Cardiac muscle cell (in vitro differentiated cells and primary cell): ENCODE measurements at regions not wholly inside any gene's neighbourhood (a gene's known extent, or its start where the extent isn't known, plus 50 kb on each side); places are given as distances from the start of the nearest gene placed in this dataset.
"Not testable (repeated sequence)": the region's sequence is repeated elsewhere in the genome, so short reads cannot be mapped to it uniquely, and the experiment has no call there.

Experiments
- DNase-seq, 2 donors: peaks; one replicate each; pipeline versions ENCODE4 v3.0.0 to v3.0.0-alpha.2; 2010 to 2017; ENCODE audit warnings: low read depth in 1 of 2, low spot score in 1 of 2
- H3K27ac ChIP-seq: fragments of 200-600 bp; sonication (generic); 2 replicates; pipeline ENCODE4 v1.5.1; 2016
- H3K27me3 ChIP-seq: fragments of 200-600 bp; sonication (generic); 2 replicates; pipeline ENCODE4 v1.6.0; 2016; ENCODE audit warnings: control low read depth
- H3K36me3 ChIP-seq: fragments of 200-600 bp; sonication (generic); 2 replicates; pipeline ENCODE4 v1.5.1; 2016; ENCODE audit warnings: control low read depth
- H3K4me1 ChIP-seq: fragments of 200-600 bp; sonication (generic); 2 replicates; pipeline ENCODE4 v1.8.1; 2017; ENCODE audit warnings: low read depth, mild to moderate bottlenecking, mixed run types
- H3K4me3 ChIP-seq: fragments of 200-600 bp; sonication (generic); 2 replicates; pipeline ENCODE4 v1.5.1; 2016; ENCODE audit warnings: mild to moderate bottlenecking
- H3K9me3 ChIP-seq: fragments of 200-600 bp; sonication (generic); 2 replicates; pipeline ENCODE4 v1.5.1; 2017; ENCODE audit warnings: low read depth, mild to moderate bottlenecking, control low read depth
- CTCF ChIP-seq: IDR thresholded peaks from 2 replicates; pipeline ENCODE4 v1.5.1; 2012; ENCODE audit warnings: low read depth, mild to moderate bottlenecking, low read length

GRCh38 chr6:67493682-67494081 is 1141.4 kb upstream of the ADGRB3 start:
- Histone ChIP-seq H3K4me1 (no peaks in the 10 kb centered on the region), H3K36me3 (no peaks in the 10 kb centered on the region), H3K27ac (no peak overlapping the region), H3K4me3 (no peak overlapping the region), H3K9me3 (no peaks in the 10 kb centered on the region), H3K27me3 (no peaks in the 10 kb centered on the region)
- DNase-seq, result no peak
- no peak for TF ChIP-seq CTCF

GRCh38 chr6:67475700-67476099 is 1159.4 kb upstream of the ADGRB3 start:
- H3K4me3 ChIP-seq, result no peak overlapping the region
- no peak overlapping the region for H3K27ac ChIP-seq
- no peaks in the 10 kb centered on the region for H3K36me3 ChIP-seq
- TF ChIP-seq CTCF, result no peak
- no peaks in the 10 kb centered on the region for H3K9me3 ChIP-seq
- H3K27me3 ChIP-seq, result no peaks in the 10 kb centered on the region
- DNase-seq, result no peak
- H3K4me1 ChIP-seq, result no peaks in the 10 kb centered on the region

- no peaks in the 10 kb centered on the region for H3K9me3 ChIP-seq
- H3K27me3 ChIP-seq, result no peaks in the 10 kb centered on the region
- TF ChIP-seq CTCF, result no peak
- no peak overlapping the region for H3K27ac ChIP-seq
- no peak for DNase-seq
- no peak overlapping the region for H3K4me3 ChIP-seq
- no peaks in the 10 kb centered on the region for H3K4me1 ChIP-seq
- H3K36me3 ChIP-seq, result no peaks in the 10 kb centered on the region
Measured at GRCh38 chr6:67467341-67467740, 1167.7 kb upstream of the ADGRB3 start.

- H3K36me3 ChIP-seq, H3K4me3 ChIP-seq, H3K4me1 ChIP-seq, H3K9me3 ChIP-seq, DNase-seq, H3K27ac ChIP-seq, H3K27me3 ChIP-seq: not testable (repeated sequence)
Measured at GRCh38 chr6:67462725-67463124, 1172.4 kb upstream of the ADGRB3 start.

- Histone ChIP-seq H3K9me3 (no peaks in the 10 kb centered on the region), H3K36me3 (no peaks in the 10 kb centered on the region), H3K27ac (no peak overlapping the region), H3K4me1 (no peaks in the 10 kb centered on the region), H3K27me3 (no peaks in the 10 kb centered on the region), H3K4me3 (no peak overlapping the region)
- no peak for DNase-seq
- no peak for TF ChIP-seq CTCF
Measured at GRCh38 chr6:67459556-67459955, 1175.5 kb upstream of the ADGRB3 start.

- no peaks in the 10 kb centered on the region for H3K27me3 ChIP-seq
- no peak overlapping the region for H3K27ac ChIP-seq
- no peak overlapping the region for H3K4me3 ChIP-seq
- H3K4me1 ChIP-seq, result no peaks in the 10 kb centered on the region
- no peaks in the 10 kb centered on the region for H3K36me3 ChIP-seq
- no peaks in the 10 kb centered on the region for H3K9me3 ChIP-seq
- DNase-seq, result no peak
- no peak for TF ChIP-seq CTCF
Measured at GRCh38 chr6:67458265-67458664, 1176.8 kb upstream of the ADGRB3 start.
